Activated naive CD4-positive, alpha-beta T cell treated with anti-CD3 and anti-CD28 coated beads, Interleukin-2, amount 50 U/mL, for 24 hours (primary cell): ENCODE measurements at regions not wholly inside any gene's neighbourhood (a gene's known extent, or its start where the extent isn't known, plus 50 kb on each side); places are given as distances from the start of the nearest gene placed in this dataset.
A peak's percentile ranks its signal among the peaks of the same experiment; 100 is the strongest.

ENCODE experiments used
- H3K27ac Mint-ChIP-seq: one replicate; pipeline ENCODE4 v1.8.0; 2021; ENCODE audit warnings: mild to moderate bottlenecking, mixed read lengths
- H3K27me3 Mint-ChIP-seq: one replicate; pipeline ENCODE4 v1.8.0; 2021; ENCODE audit warnings: mixed read lengths
- H3K36me3 Mint-ChIP-seq: one replicate; pipeline ENCODE4 v1.8.0; 2021; ENCODE audit warnings: mixed read lengths
- H3K4me1 Mint-ChIP-seq: one replicate; pipeline ENCODE4 v1.8.0; 2021; ENCODE audit warnings: mixed read lengths
- H3K4me3 Mint-ChIP-seq: one replicate; pipeline ENCODE4 v1.8.0; 2021; ENCODE audit warnings: mild to moderate bottlenecking, mixed read lengths
- H3K9me3 Mint-ChIP-seq: one replicate; pipeline ENCODE4 v1.8.0; 2021; ENCODE audit warnings: mixed read lengths

DNA sequence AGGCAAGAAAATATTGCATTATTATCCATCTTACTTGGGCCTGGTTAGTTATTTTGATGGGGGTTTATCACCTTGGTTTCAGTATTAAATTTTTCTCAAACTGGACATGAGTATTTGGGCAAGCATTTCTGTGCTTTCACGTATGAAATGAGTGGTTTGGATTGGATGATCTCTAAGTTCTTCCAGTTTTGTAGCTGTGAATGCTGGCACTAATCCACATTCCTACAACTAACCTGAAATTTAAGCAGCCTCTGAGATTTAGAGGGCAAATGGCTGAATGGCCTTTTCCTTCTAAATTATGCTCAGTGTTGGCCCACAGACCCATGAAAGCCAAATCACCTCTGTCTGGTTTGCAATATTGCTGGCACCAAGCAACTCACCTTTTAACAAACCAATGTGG is 475.0 kb upstream of the B3GALT2 start:
- Mint-ChIP-seq H3K27ac (no peak overlapping the region), H3K9me3 (peaks cover 4% of the 10 kb centered on the region)

DNA sequence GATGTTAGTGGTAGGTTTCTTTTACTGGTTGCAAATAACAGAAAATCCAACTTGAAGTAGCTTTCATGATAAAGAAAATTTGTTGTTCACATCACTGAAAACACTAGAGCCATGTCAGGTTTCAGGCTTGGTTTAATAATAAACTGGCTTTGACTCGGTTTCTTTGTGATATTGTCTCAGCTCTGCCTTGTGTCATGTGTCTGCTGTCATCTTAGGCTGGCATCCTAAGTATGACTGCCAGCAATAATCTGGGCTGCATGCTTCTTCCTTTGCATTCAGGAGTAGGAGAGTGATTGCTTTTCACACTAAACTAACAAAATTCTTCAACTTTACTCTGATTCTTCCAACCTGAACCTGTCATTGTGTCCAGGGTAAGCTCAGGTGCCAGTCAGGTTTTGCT is 474.0 kb upstream of the B3GALT2 start:
- Mint-ChIP-seq H3K4me3 (no peak overlapping the region), H3K27ac (no peak overlapping the region), H3K27me3 (no peaks in the 10 kb centered on the region), H3K4me1 (no peaks in the 10 kb centered on the region), H3K36me3 (no peaks in the 10 kb centered on the region), H3K9me3 (peaks cover 4% of the 10 kb centered on the region)

More for the DNA sequence above, 475.0 kb upstream of the B3GALT2 start:
- no peaks in the 10 kb centered on the region for H3K36me3 Mint-ChIP-seq
- H3K4me1 Mint-ChIP-seq = no peaks in the 10 kb centered on the region
- no peaks in the 10 kb centered on the region for H3K27me3 Mint-ChIP-seq
- no peak overlapping the region for H3K4me3 Mint-ChIP-seq

DNA sequence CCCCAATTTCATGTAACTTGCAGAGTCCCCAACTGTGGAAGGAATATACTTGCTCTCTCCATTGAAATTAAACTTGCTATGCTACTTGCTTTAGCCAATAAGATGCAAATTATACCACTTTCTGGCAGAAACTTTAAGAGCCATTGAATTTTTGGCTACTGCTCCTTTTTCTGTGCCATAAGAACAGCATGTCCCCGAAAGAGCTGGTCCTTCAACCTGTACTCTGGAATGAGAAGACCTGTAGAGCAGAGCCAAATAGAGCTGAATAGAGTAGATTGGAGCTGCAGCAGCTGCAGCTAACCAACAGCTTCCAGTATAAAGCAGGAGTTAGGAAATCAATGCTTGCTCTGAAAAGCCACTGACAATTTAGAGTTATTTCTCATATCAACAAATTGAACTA is 472.3 kb upstream of the B3GALT2 start:
- no peak overlapping the region for H3K27ac Mint-ChIP-seq
- no peaks in the 10 kb centered on the region for H3K27me3 Mint-ChIP-seq
- H3K4me3 Mint-ChIP-seq = no peak overlapping the region
- H3K36me3 Mint-ChIP-seq = peaks cover 4% of the 10 kb centered on the region
- peaks cover 13% of the 10 kb centered on the region for H3K9me3 Mint-ChIP-seq
- H3K4me1 Mint-ChIP-seq = no peaks in the 10 kb centered on the region

GRCh38 chr1:193658081-193658480 is 471.7 kb upstream of the B3GALT2 start:
- no peaks in the 10 kb centered on the region for H3K27me3 Mint-ChIP-seq
- no peak overlapping the region for H3K27ac Mint-ChIP-seq
- H3K4me1 Mint-ChIP-seq = no peaks in the 10 kb centered on the region

DNA sequence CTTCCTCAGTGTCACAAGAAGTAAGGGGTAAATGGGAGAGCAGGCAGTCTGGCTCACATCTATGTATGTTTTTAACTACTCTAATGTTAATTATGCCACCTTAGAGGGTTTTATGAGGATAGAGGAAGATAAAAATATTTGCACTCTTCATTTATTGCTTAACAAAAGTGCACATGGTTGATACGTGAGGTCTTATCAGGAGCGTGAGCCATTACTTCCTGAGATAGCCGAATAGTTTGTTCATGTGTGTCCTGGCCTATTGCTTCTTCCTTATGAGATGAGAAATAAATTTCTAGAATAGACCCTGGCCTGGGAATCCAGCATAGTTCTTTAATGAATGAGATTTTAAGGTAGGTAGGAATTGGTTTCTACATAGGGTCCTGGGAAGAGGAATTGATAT is 471.1 kb upstream of the B3GALT2 start:
- Mint-ChIP-seq H3K4me1 (no peaks in the 10 kb centered on the region), H3K27me3 (no peaks in the 10 kb centered on the region), H3K27ac (no peak overlapping the region), H3K36me3 (peaks cover 6% of the 10 kb centered on the region), H3K9me3 (peaks cover 19% of the 10 kb centered on the region), H3K4me3 (no peak overlapping the region)

More at GRCh38 chr1:193658081-193658480, 471.7 kb upstream of the B3GALT2 start:
- Mint-ChIP-seq H3K9me3 (peaks cover 19% of the 10 kb centered on the region), H3K36me3 (peaks cover 6% of the 10 kb centered on the region), H3K4me3 (no peak overlapping the region)

- Mint-ChIP-seq H3K36me3 (peaks cover 6% of the 10 kb centered on the region), H3K27me3 (no peaks in the 10 kb centered on the region), H3K27ac (no peak overlapping the region), H3K4me1 (no peaks in the 10 kb centered on the region), H3K4me3 (no peak overlapping the region), H3K9me3 (peaks cover 19% of the 10 kb centered on the region)
Observed at GRCh38 chr1:193656841-193657240, 470.4 kb upstream of the B3GALT2 start.

DNA sequence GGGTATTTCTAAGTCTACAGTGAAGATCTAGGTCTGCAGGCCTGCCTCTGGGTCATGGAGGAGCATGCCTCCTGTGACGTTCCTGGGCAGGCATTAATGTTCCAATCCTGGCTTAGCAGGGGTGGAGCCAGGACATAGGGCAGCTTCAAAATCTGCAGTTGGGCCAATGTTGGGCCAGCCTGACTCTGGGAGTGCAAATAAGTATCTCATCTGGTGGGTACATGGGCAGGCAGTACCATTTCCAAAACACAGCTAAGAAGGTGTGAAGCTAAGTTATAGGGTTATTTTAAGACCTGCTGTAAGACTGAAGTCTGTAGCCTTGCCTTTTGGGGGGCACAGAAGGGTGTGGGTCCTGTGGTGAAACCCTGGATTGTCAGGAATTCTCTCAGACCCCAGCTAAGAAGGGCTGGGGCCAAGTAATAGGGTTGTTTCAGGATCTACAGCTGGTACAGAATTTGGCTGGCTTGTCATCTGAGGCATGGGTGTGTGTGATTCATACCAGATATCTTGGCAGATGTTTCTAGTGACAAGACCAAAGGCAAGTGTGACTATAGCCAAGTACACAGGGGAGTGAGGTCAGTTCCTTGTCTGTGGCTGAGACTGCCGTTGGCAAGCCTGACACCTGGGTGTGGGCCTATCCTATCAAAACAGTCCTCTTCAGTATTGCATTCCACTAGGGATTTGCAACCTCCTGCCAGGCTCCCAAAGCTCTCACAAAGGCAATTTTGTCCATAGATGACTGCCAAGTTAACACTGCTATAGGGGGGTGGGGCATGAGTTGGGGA is 468.7 kb upstream of the B3GALT2 start:
- peaks cover 6% of the 10 kb centered on the region for H3K36me3 Mint-ChIP-seq
- no peaks in the 10 kb centered on the region for H3K27me3 Mint-ChIP-seq
- no peak overlapping the region for H3K4me3 Mint-ChIP-seq
- H3K9me3 Mint-ChIP-seq = peaks cover 20% of the 10 kb centered on the region
- H3K27ac Mint-ChIP-seq = no peak overlapping the region
- H3K4me1 Mint-ChIP-seq = no peaks in the 10 kb centered on the region

- Mint-ChIP-seq H3K27ac (no peak overlapping the region), H3K36me3 (peaks cover 13% of the 10 kb centered on the region), H3K4me3 (no peak overlapping the region), H3K27me3 (no peaks in the 10 kb centered on the region), H3K9me3 (peaks cover 31% of the 10 kb centered on the region), H3K4me1 (no peaks in the 10 kb centered on the region)
Observed at GRCh38 chr1:193649587-193649986, 463.2 kb upstream of the B3GALT2 start.

- Mint-ChIP-seq H3K27me3 (no peaks in the 10 kb centered on the region), H3K27ac (no peak overlapping the region), H3K4me3 (no peak overlapping the region), H3K4me1 (peaks cover 11% of the 10 kb centered on the region), H3K36me3 (no peaks in the 10 kb centered on the region), H3K9me3 (peaks cover 8% of the 10 kb centered on the region)
Observed at GRCh38 chr1:193634876-193635275, 448.5 kb upstream of the B3GALT2 start.

DNA sequence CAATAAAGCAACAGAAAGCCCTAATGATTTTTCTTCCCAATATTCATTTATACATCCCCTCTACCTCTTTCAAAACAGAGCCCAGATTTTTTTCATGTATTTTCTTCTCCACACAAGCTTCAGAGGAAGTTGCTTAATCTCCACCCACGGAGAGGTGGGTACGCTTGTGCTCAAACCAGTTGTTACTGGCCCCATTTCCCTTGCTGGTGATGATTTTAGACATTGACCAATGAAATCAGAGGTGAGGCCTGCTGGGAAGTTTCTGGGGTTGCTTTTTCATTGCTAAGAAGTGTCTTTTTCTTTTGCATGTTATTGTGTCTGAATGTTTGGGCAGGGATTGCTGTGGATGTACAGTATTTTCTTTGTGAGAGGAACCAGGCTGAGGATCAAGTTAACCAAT is 448.1 kb upstream of the B3GALT2 start:
- Mint-ChIP-seq H3K27me3 (no peaks in the 10 kb centered on the region), H3K4me1 (peaks cover 11% of the 10 kb centered on the region), H3K9me3 (peaks cover 8% of the 10 kb centered on the region), H3K27ac (peak overlapping the region; percentile 6), H3K36me3 (no peaks in the 10 kb centered on the region), H3K4me3 (no peak overlapping the region)

DNA sequence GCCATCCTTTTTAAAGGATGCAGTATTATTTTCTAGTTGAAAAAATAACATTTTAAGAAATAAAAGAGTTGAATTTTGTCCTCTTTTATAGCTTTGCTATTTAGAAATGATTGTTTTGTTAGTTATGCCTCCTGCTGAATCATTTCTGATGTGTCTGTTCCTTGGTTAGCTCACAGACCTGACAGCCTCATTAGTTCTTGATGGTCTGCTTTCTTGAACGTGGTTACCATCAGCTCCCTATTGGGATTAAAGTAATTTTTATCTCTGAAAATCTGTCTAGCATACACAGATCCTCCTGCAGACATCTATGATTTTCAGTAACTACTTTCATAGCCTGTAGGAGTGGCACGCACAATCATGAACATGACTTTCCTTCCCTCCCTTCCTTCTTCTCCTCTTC is 447.6 kb upstream of the B3GALT2 start:
- Mint-ChIP-seq H3K4me1 (peaks cover 11% of the 10 kb centered on the region), H3K27me3 (no peaks in the 10 kb centered on the region), H3K9me3 (peaks cover 7% of the 10 kb centered on the region), H3K36me3 (no peaks in the 10 kb centered on the region), H3K27ac (peak overlapping the region; percentile 6), H3K4me3 (no peak overlapping the region)

- no peaks in the 10 kb centered on the region for H3K36me3 Mint-ChIP-seq
Observed at GRCh38 chr1:193633093-193633492, 446.7 kb upstream of the B3GALT2 start.

GRCh38 chr1:193631306-193631705 is 444.9 kb upstream of the B3GALT2 start:
- Mint-ChIP-seq H3K4me1 (peaks cover 11% of the 10 kb centered on the region), H3K36me3 (no peaks in the 10 kb centered on the region), H3K27ac (no peak overlapping the region), H3K9me3 (no peaks in the 10 kb centered on the region), H3K27me3 (no peaks in the 10 kb centered on the region), H3K4me3 (no peak overlapping the region)

More at GRCh38 chr1:193633093-193633492, 446.7 kb upstream of the B3GALT2 start:
- no peaks in the 10 kb centered on the region for H3K9me3 Mint-ChIP-seq
- H3K4me3 Mint-ChIP-seq = no peak overlapping the region
- peaks cover 11% of the 10 kb centered on the region for H3K4me1 Mint-ChIP-seq
- H3K27me3 Mint-ChIP-seq = no peaks in the 10 kb centered on the region
- H3K27ac Mint-ChIP-seq = no peak overlapping the region

DNA sequence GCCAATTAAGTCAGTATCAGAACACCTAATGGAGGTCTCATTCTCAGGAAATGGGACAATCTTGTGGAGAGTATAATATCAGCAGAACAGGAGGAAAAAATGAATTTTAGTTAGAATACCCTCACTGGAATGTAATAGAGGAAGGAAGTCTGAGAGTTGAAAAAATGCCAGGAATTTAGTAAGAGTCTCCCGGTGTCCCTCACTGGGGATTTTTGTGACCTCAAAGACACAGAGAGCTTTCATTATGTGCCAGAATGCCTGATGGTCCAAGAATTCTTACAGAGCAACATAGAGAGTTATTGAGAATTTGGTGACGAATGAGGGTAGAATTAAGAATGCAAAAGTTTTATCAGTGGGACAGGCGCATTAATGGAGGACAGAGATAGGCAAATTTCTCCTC is 443.5 kb upstream of the B3GALT2 start:
- Mint-ChIP-seq H3K27ac (no peak overlapping the region), H3K36me3 (no peaks in the 10 kb centered on the region), H3K9me3 (no peaks in the 10 kb centered on the region), H3K4me3 (no peak overlapping the region), H3K27me3 (no peaks in the 10 kb centered on the region), H3K4me1 (peaks cover 10% of the 10 kb centered on the region)

GRCh38 chr1:193626695-193627094 is 440.3 kb upstream of the B3GALT2 start:
- Mint-ChIP-seq H3K27ac (no peak overlapping the region), H3K4me3 (no peak overlapping the region), H3K4me1 (no peaks in the 10 kb centered on the region), H3K36me3 (no peaks in the 10 kb centered on the region), H3K27me3 (no peaks in the 10 kb centered on the region), H3K9me3 (no peaks in the 10 kb centered on the region)

GRCh38 chr1:193625255-193625654 is 438.8 kb upstream of the B3GALT2 start:
- Mint-ChIP-seq H3K36me3 (no peaks in the 10 kb centered on the region), H3K27ac (no peak overlapping the region), H3K27me3 (no peaks in the 10 kb centered on the region), H3K4me3 (no peak overlapping the region), H3K9me3 (no peaks in the 10 kb centered on the region), H3K4me1 (no peaks in the 10 kb centered on the region)

DNA sequence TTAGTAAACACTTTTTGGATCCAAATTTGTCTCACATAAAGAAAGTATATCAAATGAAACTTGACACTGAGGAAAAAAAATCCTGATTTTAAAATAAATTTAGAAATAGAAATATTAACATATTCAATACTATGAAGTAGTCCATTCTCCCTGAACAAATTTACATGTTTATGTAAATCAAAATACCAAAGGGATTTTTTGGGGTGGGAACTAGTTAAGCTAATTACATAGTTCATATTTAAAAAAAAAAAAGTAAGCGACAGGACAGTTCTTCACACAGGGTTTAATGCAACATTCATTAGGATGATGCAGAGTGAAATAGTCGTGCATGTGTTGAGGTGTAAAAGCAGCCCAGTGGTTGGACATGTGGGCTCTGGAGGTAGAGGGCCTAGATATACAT is 433.5 kb upstream of the B3GALT2 start:
- Mint-ChIP-seq H3K4me1 (no peaks in the 10 kb centered on the region), H3K27ac (no peak overlapping the region), H3K36me3 (no peaks in the 10 kb centered on the region), H3K27me3 (no peaks in the 10 kb centered on the region), H3K4me3 (no peak overlapping the region), H3K9me3 (peaks cover 4% of the 10 kb centered on the region)
